GM23338 (cell line): ENCODE measurements at regions not wholly inside any gene's neighbourhood (a gene's known extent, or its start where the extent isn't known, plus 50 kb on each side); places are given as distances from the start of the nearest gene placed in this dataset.

Source experiments
- ATAC-seq: fragments of 200-7000 bp; cut with Tn5 transposase; 3 replicates; pipeline ENCODE4 v1.9.1; 2020
- DNase-seq: peaks from one replicate; pipeline ENCODE4 v3.0.0-alpha.2; 2015; ENCODE audit warnings: low spot score
- H2AFZ ChIP-seq: fragments of 200-600 bp; sonication (generic); 2 replicates; pipeline ENCODE4 v1.8.0; 2016; ENCODE audit warnings: antibody characterized with exemption, mild to moderate bottlenecking, moderate library complexity
- H3F3A ChIP-seq: fragments of 200-600 bp; sonication (generic); replicated peaks from 2 replicates; pipeline ENCODE4 v1.8.0; 2017; ENCODE audit warnings: antibody characterized with exemption, mixed run types, low read depth
- H3K27ac ChIP-seq: fragments of 200-600 bp; sonication (generic); 2 replicates; pipeline ENCODE4 v1.6.1; 2016; ENCODE audit warnings: low read depth
- H3K27me3 ChIP-seq: fragments of 200-600 bp; sonication (generic); 2 replicates; pipeline ENCODE4 v1.8.0; 2016; ENCODE audit warnings: mild to moderate bottlenecking, mixed run types, moderate library complexity; ENCODE audit not compliant: insufficient read depth
- H3K36me3 ChIP-seq: fragments of 200-600 bp; sonication (generic); 2 replicates; pipeline ENCODE4 v1.8.0; 2016; ENCODE audit warnings: mild to moderate bottlenecking; ENCODE audit not compliant: insufficient read depth
- H3K4me1 ChIP-seq: fragments of 200-600 bp; sonication (generic); 2 replicates; pipeline ENCODE4 v1.8.0; 2016; ENCODE audit warnings: mild to moderate bottlenecking, moderate library complexity; ENCODE audit not compliant: insufficient read depth
- H3K4me2 ChIP-seq: fragments of 200-600 bp; sonication (generic); 2 replicates; pipeline ENCODE4 v1.7.1; 2017; ENCODE audit warnings: mixed run types
- H3K4me3 ChIP-seq: fragments of 200-600 bp; sonication (generic); 2 replicates; pipeline ENCODE4 v1.6.1; 2016; ENCODE audit warnings: mixed run types
- H3K79me2 ChIP-seq: fragments of 200-600 bp; sonication (generic); replicated peaks from 2 replicates; pipeline ENCODE4 v1.8.0; 2017; ENCODE audit warnings: mild to moderate bottlenecking; ENCODE audit not compliant: insufficient read depth
- H3K9me2 ChIP-seq: fragments of 200-600 bp; sonication (generic); 2 replicates; pipeline ENCODE4 v1.8.0; 2017; ENCODE audit not compliant: insufficient read depth
- H4K20me1 ChIP-seq: fragments of 200-600 bp; sonication (generic); replicated peaks from 2 replicates; pipeline ENCODE4 v1.8.0; 2017; ENCODE audit warnings: mild to moderate bottlenecking; ENCODE audit not compliant: insufficient read depth
- H3K27ac Mint-ChIP-seq: 2 replicates; pipeline ENCODE4 v1.8.0; 2020; ENCODE audit warnings: inconsistent platforms, mild to moderate bottlenecking, moderate library complexity, mixed read lengths
- H3K27me3 Mint-ChIP-seq: 3 replicates; pipeline ENCODE4 v1.8.0; 2022; ENCODE audit warnings: low read depth, mild to moderate bottlenecking, moderate library complexity, mixed read lengths, inconsistent platforms; ENCODE audit not compliant: insufficient read depth, poor library complexity
- H3K36me3 Mint-ChIP-seq: 3 replicates; pipeline ENCODE4 v1.8.0; 2021; ENCODE audit warnings: low read depth, mild to moderate bottlenecking, inconsistent platforms, moderate library complexity, mixed read lengths
- H3K4me1 Mint-ChIP-seq: 3 replicates; pipeline ENCODE4 v1.8.0; 2020; ENCODE audit warnings: mild to moderate bottlenecking, inconsistent platforms, mixed read lengths
- H3K4me3 Mint-ChIP-seq: 3 replicates; pipeline ENCODE4 v1.8.0; 2021; ENCODE audit warnings: moderate library complexity, mild to moderate bottlenecking, inconsistent platforms, mixed read lengths
- H3K9me3 Mint-ChIP-seq: 3 replicates; pipeline ENCODE4 v1.8.0; 2020; ENCODE audit warnings: moderate library complexity, mild to moderate bottlenecking, inconsistent platforms, mixed read lengths
- CREB1 ChIP-seq: fragments of 250-450 bp; sonication (Bioruptor Pico); IDR thresholded peaks from 2 replicates; pipeline ENCODE4 v1.5.0; 2020; ENCODE audit warnings: low read depth, mild to moderate bottlenecking, moderate library complexity
- ETS1 ChIP-seq: IDR thresholded peaks from 2 replicates; pipeline ENCODE4 v1.6.1; 2016; ENCODE audit warnings: antibody characterized with exemption
- EZH2phosphoT487 ChIP-seq: fragments of 200-600 bp; sonication (generic); IDR thresholded peaks from one replicate; pipeline ENCODE4 v1.8.1; 2018; ENCODE audit warnings: antibody characterized with exemption; ENCODE audit not compliant: unreplicated experiment
- NANOG ChIP-seq: IDR thresholded peaks from 2 replicates; pipeline ENCODE4 v1.6.1; 2016; ENCODE audit warnings: antibody characterized with exemption, borderline replicate concordance
- POLR2AphosphoS5 ChIP-seq: IDR thresholded peaks from 2 replicates; pipeline ENCODE4 v1.6.1; 2016; ENCODE audit warnings: antibody characterized with exemption, low read depth
- STAT1 ChIP-seq: IDR thresholded peaks from one replicate; pipeline ENCODE4 v1.6.1; 2016; ENCODE audit warnings: antibody characterized with exemption; ENCODE audit not compliant: unreplicated experiment
- ZNF114 ChIP-seq: fragments of 250-450 bp; sonication (Bioruptor Pico); IDR thresholded peaks from 2 replicates; pipeline ENCODE4 v1.5.0; 2020; ENCODE audit warnings: mild to moderate bottlenecking, moderate library complexity
- ZNF462 ChIP-seq: fragments of 250-450 bp; sonication (Bioruptor Pico); IDR thresholded peaks from 2 replicates; pipeline ENCODE4 v1.5.0; 2020; ENCODE audit warnings: mild to moderate bottlenecking, moderate library complexity
- TF ChIP-seq, protein P1 (sequence below), 2 experiments: fragments of 200-600 bp in 1 of 2; sonication (generic) in 1 of 2; conservative IDR thresholded peaks; 2 replicates each; pipeline versions ENCODE4 v1.5.1 to v1.6.1; 2016 to 2017; ENCODE audit warnings: antibody characterized with exemption in 2 of 2, low read depth in 2 of 2, mild to moderate bottlenecking in 2 of 2, moderate library complexity in 1 of 2

DNA sequence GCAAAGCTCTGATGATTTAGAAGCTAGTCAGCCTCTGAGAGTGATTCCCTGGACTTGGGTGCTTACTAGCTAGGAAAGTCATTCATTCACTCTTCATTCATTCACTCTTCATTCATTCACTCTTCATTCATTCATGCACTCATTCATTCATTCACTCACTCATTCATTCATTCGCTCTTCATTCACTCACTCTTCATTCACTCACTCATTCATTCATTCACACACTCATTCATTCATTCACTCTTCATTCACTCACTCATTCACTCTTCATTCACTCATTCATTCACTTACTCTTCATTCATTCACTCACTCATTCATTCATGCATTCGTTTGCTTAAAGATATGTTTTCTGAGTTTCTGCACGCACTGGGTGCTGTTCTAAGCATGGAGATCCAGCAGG, 292.7 kb upstream of the TNRC6C start (continued):
- TF ChIP-seq ZNF462 (CRISPR knock-in tag) = no peak
- TF ChIP-seq ZNF114 (CRISPR knock-in tag) = no peak
- TF ChIP-seq ETS1 = no peak
- no peak for TF ChIP-seq NANOG
- TF ChIP-seq POLR2AphosphoS5 = no peak
- no peak for TF ChIP-seq EZH2phosphoT487
- no peak for TF ChIP-seq STAT1

DNA sequence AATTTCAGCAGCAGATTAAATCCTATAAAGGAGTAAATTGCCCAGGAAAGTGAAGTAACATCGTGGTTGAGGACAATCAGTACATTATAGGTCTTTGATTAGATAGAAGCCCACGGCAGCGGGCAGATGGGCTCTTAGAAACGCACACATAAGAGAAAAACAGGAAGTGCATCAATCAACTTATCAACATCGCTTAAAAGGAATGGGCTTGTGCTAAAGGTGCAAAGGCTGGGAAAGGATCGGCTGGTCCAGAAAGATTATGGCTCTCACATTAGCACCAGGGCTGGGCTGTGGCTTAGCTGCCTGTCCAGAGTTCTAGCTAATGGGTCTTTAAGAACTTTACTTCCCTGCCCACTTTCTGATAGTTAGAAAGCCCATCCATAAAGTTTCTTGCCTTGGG, 292.0 kb upstream of the TNRC6C start:
- Mint-ChIP-seq H3K9me3 (peaks cover 50% of the 10 kb centered on the region), H3K4me3 (no peak overlapping the region), H3K27me3 (peaks cover 2% of the 10 kb centered on the region), H3K27ac (no peak overlapping the region), H3K4me1 (peaks cover 5% of the 10 kb centered on the region), H3K36me3 (peaks cover 35% of the 10 kb centered on the region)
- Histone ChIP-seq H3K27ac (no peak overlapping the region), H4K20me1 (no peaks in the 10 kb centered on the region), H3K79me2 (no peaks in the 10 kb centered on the region), H3K4me1 (no peaks in the 10 kb centered on the region), H3K4me3 (no peak overlapping the region), H3K36me3 (no peaks in the 10 kb centered on the region), H3K4me2 (no peak overlapping the region), H3K9me2 (peaks cover 4% of the 10 kb centered on the region; the same call in 1 of the 2 replicates), H3F3A (no peaks in the 10 kb centered on the region), H3K27me3 (no peaks in the 10 kb centered on the region), H2AFZ (peak overlapping the region; percentile 38; the same call in 1 of the 2 replicates)
- TF ChIP-seq CREB1 (CRISPR knock-in tag) = no peak
- no peak for TF ChIP-seq ETS1
- TF ChIP-seq, protein P1, sequence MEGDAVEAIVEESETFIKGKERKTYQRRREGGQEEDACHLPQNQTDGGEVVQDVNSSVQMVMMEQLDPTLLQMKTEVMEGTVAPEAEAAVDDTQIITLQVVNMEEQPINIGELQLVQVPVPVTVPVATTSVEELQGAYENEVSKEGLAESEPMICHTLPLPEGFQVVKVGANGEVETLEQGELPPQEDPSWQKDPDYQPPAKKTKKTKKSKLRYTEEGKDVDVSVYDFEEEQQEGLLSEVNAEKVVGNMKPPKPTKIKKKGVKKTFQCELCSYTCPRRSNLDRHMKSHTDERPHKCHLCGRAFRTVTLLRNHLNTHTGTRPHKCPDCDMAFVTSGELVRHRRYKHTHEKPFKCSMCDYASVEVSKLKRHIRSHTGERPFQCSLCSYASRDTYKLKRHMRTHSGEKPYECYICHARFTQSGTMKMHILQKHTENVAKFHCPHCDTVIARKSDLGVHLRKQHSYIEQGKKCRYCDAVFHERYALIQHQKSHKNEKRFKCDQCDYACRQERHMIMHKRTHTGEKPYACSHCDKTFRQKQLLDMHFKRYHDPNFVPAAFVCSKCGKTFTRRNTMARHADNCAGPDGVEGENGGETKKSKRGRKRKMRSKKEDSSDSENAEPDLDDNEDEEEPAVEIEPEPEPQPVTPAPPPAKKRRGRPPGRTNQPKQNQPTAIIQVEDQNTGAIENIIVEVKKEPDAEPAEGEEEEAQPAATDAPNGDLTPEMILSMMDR (conservative IDR thresholded peaks at IDR 0.05; ENCODE audit: low read depth in 2 of 2) = no peak
- DNase-seq (no peak), ATAC-seq (no peak)
